GM12878 (cell line): ENCODE measurements at regions not wholly inside any gene's neighbourhood (a gene's known extent, or its start where the extent isn't known, plus 50 kb on each side); places are given as distances from the start of the nearest gene placed in this dataset.

Experiments used
- ATAC-seq: fragments of 200-7000 bp; cut with Tn5 transposase; 3 replicates; pipeline ENCODE4 v1.9.1; 2020; ENCODE audit warnings: mild to moderate bottlenecking, moderate library complexity
- BruUV-seq: library from RNA; stranded (reverse); fragments of 400-500 nt; replicated peaks from 2 replicates; lab custom pipeline; 2021; lab: Mats Ljungman, UMichigan
- CTCF ChIA-PET: fragments of 300-600 bp; sonication (Branson Sonifier 250); formaldehyde crosslinking; extraction: SDS; loops from one replicate; lab custom pipeline; 2021; ENCODE audit warnings: inconsistent platforms; lab: Yijun Ruan, JAX
- POLR2A ChIA-PET: fragments of 350-600 bp; formaldehyde crosslinking; extraction: SDS; loops from one replicate; lab custom pipeline; 2021; ENCODE audit warnings: inconsistent platforms; lab: Charles Lee
- RAD21 ChIA-PET: fragments of 300-600 bp; sonication (Branson Sonifier 250); formaldehyde crosslinking; loops from one replicate; lab custom pipeline; 2023; ENCODE audit warnings: antibody characterized with exemption; ENCODE audit not compliant: unreplicated experiment; lab: Charles Lee
- SMC1A ChIA-PET: fragments of 300-600 bp; sonication (Branson Sonifier 250); formaldehyde crosslinking; loops from one replicate; lab custom pipeline; 2023; ENCODE audit not compliant: unreplicated experiment, uncharacterized antibody; lab: Charles Lee
- DNase-seq: peaks from one replicate; pipeline ENCODE4 v3.0.0-alpha.2; 2011; ENCODE audit warnings: low read depth, low spot score
- FAIRE-seq: peaks from 3 replicates; lab custom pipeline; 2011; peaks lifted over from hg19 to GRCh38; lab: Jason Lieb, UNC
- H2AFZ ChIP-seq: 2 replicates; pipeline ENCODE4 v1.6.0; 2011; ENCODE audit warnings: low read depth, low read length, control low read depth; ENCODE audit not compliant: control insufficient read depth
- H3K27ac ChIP-seq: 2 replicates; pipeline ENCODE4 v1.5.1; 2011; ENCODE audit warnings: control low read depth; ENCODE audit not compliant: control insufficient read depth, insufficient read depth
- H3K27me3 ChIP-seq, 2 experiments: replicated peaks in 1 of 2; 2 replicates each; pipeline versions ENCODE4 v1.6.0 to v1.6.1; 2011; ENCODE audit warnings: low read length in 1 of 2; ENCODE audit not compliant: control insufficient read depth in 2 of 2, insufficient read depth in 2 of 2
- H3K36me3 ChIP-seq, 2 experiments: 2 replicates each; pipeline ENCODE4 v1.5.1; 2011; ENCODE audit warnings: low read length in 1 of 2; ENCODE audit not compliant: control insufficient read depth in 2 of 2, insufficient read depth in 2 of 2
- H3K4me1 ChIP-seq: 2 replicates; pipeline ENCODE4 v1.6.1; 2011; ENCODE audit warnings: mild to moderate bottlenecking, low read length, moderate library complexity, mixed read lengths; ENCODE audit not compliant: control insufficient read depth, insufficient read depth
- H3K4me2 ChIP-seq: 2 replicates; pipeline ENCODE4 v1.6.0; 2011; ENCODE audit warnings: control low read depth; ENCODE audit not compliant: control insufficient read depth, insufficient read depth
- H3K4me3 ChIP-seq: fragments of 200-600 bp; sonication (generic); 2 replicates; pipeline ENCODE4 v1.5.1; 2016
- H3K79me2 ChIP-seq: 2 replicates; pipeline ENCODE4 v1.6.0; 2011; ENCODE audit warnings: low read length; ENCODE audit not compliant: control insufficient read depth, insufficient read depth
- H3K9ac ChIP-seq: 2 replicates; pipeline ENCODE4 v1.8.0; 2011; ENCODE audit warnings: low read length, control low read depth, mixed read lengths; ENCODE audit not compliant: control insufficient read depth, insufficient read depth
- H3K9me3 ChIP-seq: replicated peaks from 3 replicates; pipeline ENCODE4 v1.5.1; 2011; ENCODE audit warnings: mild to moderate bottlenecking, low read length; ENCODE audit not compliant: control insufficient read depth, insufficient read depth
- H4K20me1 ChIP-seq: 2 replicates; pipeline ENCODE4 v1.6.0; 2011; ENCODE audit not compliant: control insufficient read depth, insufficient read depth
- BCLAF1 ChIP-seq: fragments of 450-650 bp; IDR thresholded peaks from 2 replicates; pipeline ENCODE4 v1.6.1; 2017; ENCODE audit warnings: antibody characterized with exemption, mild to moderate bottlenecking, moderate library complexity
- EED ChIP-seq: sonication (generic); IDR thresholded peaks from 2 replicates; pipeline ENCODE4 v1.6.1; 2016; ENCODE audit warnings: antibody characterized with exemption, low read depth
- EGR1 ChIP-seq, 2 experiments: IDR thresholded peaks; 1 replicate in 1 of 2; 2 replicates in 1 of 2; pipeline ENCODE4 v1.6.1; 2011 to 2012; ENCODE audit warnings: low read depth in 2 of 2, low read length in 2 of 2, borderline replicate concordance in 1 of 2, mild to moderate bottlenecking in 1 of 2, moderate library complexity in 1 of 2
- GATAD2B ChIP-seq: fragments of 450-650 bp; conservative IDR thresholded peaks from 2 replicates; pipeline ENCODE4 v1.6.1; 2017; ENCODE audit warnings: low read depth, mild to moderate bottlenecking, moderate library complexity
- HSF1 ChIP-seq: fragments of 150-350 bp; IDR thresholded peaks from 2 replicates; pipeline ENCODE4 v1.6.1; 2014; ENCODE audit warnings: mild to moderate bottlenecking, low read depth, low read length
- LARP7 ChIP-seq: fragments of 450-650 bp; IDR thresholded peaks from 2 replicates; pipeline ENCODE4 v1.6.1; 2017; ENCODE audit warnings: mild to moderate bottlenecking
- MEF2B ChIP-seq: fragments of 450-650 bp; IDR thresholded peaks from 2 replicates; pipeline ENCODE4 v1.6.1; 2018; ENCODE audit warnings: mild to moderate bottlenecking, moderate library complexity; ENCODE audit not compliant: partially characterized antibody, poor library complexity, severe bottlenecking
- MYB ChIP-seq: fragments of 150-350 bp; IDR thresholded peaks from 2 replicates; pipeline ENCODE4 v1.6.1; 2014; ENCODE audit warnings: mild to moderate bottlenecking, low read depth, low read length, borderline replicate concordance
- NR2C2 ChIP-seq: IDR thresholded peaks from 2 replicates; pipeline ENCODE4 v1.6.1; 2011; ENCODE audit warnings: borderline replicate concordance, low read depth; ENCODE audit not compliant: control insufficient read depth, insufficient read length
- NR2F1 ChIP-seq: fragments of 450-650 bp; conservative IDR thresholded peaks from 2 replicates; pipeline ENCODE4 v1.6.1; 2017; ENCODE audit warnings: mild to moderate bottlenecking
- NRF1 ChIP-seq: conservative IDR thresholded peaks from 2 replicates; pipeline ENCODE4 v1.6.1; 2011; ENCODE audit warnings: mild to moderate bottlenecking, low read depth, low read length, improper control_type of control experiment
- POLR2A ChIP-seq: IDR thresholded peaks from 2 replicates; pipeline ENCODE4 v1.6.1; 2011; ENCODE audit warnings: low read depth, mild to moderate bottlenecking, low read length
- RBBP5 ChIP-seq: fragments of 200-600 bp; sonication (generic); conservative IDR thresholded peaks from 2 replicates; pipeline ENCODE4 v1.6.1; 2016
- SREBF1 ChIP-seq: IDR thresholded peaks from 2 replicates; pipeline ENCODE4 v1.6.1; 2012; ENCODE audit warnings: mild to moderate bottlenecking, low read length
- SUZ12 ChIP-seq: fragments of 200-600 bp; sonication (generic); IDR thresholded peaks from one replicate; pipeline ENCODE4 v1.6.1; 2018; ENCODE audit warnings: antibody characterized with exemption, mild to moderate bottlenecking; ENCODE audit not compliant: unreplicated experiment
- YBX1 ChIP-seq: fragments of 450-650 bp; IDR thresholded peaks from 2 replicates; pipeline ENCODE4 v1.6.1; 2016; ENCODE audit warnings: antibody characterized with exemption
- ZNF274 ChIP-seq: IDR thresholded peaks from one replicate; pipeline ENCODE4 v1.8.0; 2011; ENCODE audit not compliant: insufficient read length, insufficient read depth
- WGBS: methylation state at CpG from one replicate; pipeline ENCODE4 v1.1.6; 2016; ENCODE audit warnings: low lambda C conversion rate; ENCODE audit not compliant: insufficient replicate concordance, insufficient coverage; ENCODE audit errors: missing lambda C conversion rate; 5-methylcytosine and 5-hydroxymethylcytosine counted together
- in situ Hi-C: fragments of 300-500 bp; cut with MboI; formaldehyde crosslinking; loops from 9 replicates; pipeline ENCODE4 v1.14.3; 2018; ENCODE audit warnings: mixed read lengths
- intact Hi-C: fragments of 100-400 bp; cut with micrococcal nuclease; formaldehyde crosslinking; loops from one replicate; pipeline ENCODE4 v1.14.2; 2022; ENCODE audit not compliant: unreplicated experiment
- TF ChIP-seq, protein P1 (sequence below): IDR thresholded peaks from 2 replicates; pipeline ENCODE4 v1.6.1; 2012; ENCODE audit warnings: low read depth, low read length, improper control_type of control experiment
- TF ChIP-seq, protein P2 (sequence below): fragments of 150-350 bp; IDR thresholded peaks from 2 replicates; pipeline ENCODE4 v1.6.1; 2016; ENCODE audit warnings: low read depth, low read length

GRCh38 chr17:72456075-72456474 lies 335.3 kb downstream of the SOX9 start:
- ChIA-PET SMC1A (interaction anchor here (0.6 to 1.7 kb wide), 5 partner anchors 22 to 58 kb away, joined by 3 to 7 read pairs (median 3); no protein-coding TSS in a partner anchor), POLR2A (interaction anchor here (0.6 to 2.1 kb wide), 4 partner anchors 11 to 74 kb away, joined by 3 to 5 read pairs (median 4); no protein-coding TSS in a partner anchor), RAD21 (interaction anchor here (0.7 to 1.2 kb wide), 3 partner anchors 9 to 28 kb away, joined by 3 read pairs; no protein-coding TSS in a partner anchor), CTCF (interaction anchor here (0.9 to 2.0 kb wide), 2 partner anchors 14 to 25 kb away, joined by 3 to 5 read pairs; no protein-coding TSS in a partner anchor)
- H3K4me3 ChIP-seq: no peak overlapping the region
- H3K4me1 ChIP-seq: no peaks in the 10 kb centered on the region
- no peaks in the 10 kb centered on the region for H3K36me3 ChIP-seq
- no peak overlapping the region for H3K27ac ChIP-seq
- TF ChIP-seq SREBF1: no peak
- TF ChIP-seq, protein P1, sequence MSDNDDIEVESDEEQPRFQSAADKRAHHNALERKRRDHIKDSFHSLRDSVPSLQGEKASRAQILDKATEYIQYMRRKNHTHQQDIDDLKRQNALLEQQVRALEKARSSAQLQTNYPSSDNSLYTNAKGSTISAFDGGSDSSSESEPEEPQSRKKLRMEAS: no peak
- no peak for TF ChIP-seq SUZ12
- TF ChIP-seq POLR2A: no peak
- no peak for TF ChIP-seq EGR1 (IDR thresholded peaks at IDR 0.05; ENCODE audit: borderline replicate concordance in 1 of 2, low read depth in 2 of 2, low read length in 2 of 2)
- TF ChIP-seq YBX1: no peak
- no peak for TF ChIP-seq RBBP5
- TF ChIP-seq ZNF274: no peak
- TF ChIP-seq HSF1: no peak
- no peak for TF ChIP-seq LARP7
- no peak for TF ChIP-seq NRF1
- no peak for TF ChIP-seq MEF2B
- no peak for TF ChIP-seq GATAD2B
- TF ChIP-seq EED: no peak
- TF ChIP-seq, protein P2, sequence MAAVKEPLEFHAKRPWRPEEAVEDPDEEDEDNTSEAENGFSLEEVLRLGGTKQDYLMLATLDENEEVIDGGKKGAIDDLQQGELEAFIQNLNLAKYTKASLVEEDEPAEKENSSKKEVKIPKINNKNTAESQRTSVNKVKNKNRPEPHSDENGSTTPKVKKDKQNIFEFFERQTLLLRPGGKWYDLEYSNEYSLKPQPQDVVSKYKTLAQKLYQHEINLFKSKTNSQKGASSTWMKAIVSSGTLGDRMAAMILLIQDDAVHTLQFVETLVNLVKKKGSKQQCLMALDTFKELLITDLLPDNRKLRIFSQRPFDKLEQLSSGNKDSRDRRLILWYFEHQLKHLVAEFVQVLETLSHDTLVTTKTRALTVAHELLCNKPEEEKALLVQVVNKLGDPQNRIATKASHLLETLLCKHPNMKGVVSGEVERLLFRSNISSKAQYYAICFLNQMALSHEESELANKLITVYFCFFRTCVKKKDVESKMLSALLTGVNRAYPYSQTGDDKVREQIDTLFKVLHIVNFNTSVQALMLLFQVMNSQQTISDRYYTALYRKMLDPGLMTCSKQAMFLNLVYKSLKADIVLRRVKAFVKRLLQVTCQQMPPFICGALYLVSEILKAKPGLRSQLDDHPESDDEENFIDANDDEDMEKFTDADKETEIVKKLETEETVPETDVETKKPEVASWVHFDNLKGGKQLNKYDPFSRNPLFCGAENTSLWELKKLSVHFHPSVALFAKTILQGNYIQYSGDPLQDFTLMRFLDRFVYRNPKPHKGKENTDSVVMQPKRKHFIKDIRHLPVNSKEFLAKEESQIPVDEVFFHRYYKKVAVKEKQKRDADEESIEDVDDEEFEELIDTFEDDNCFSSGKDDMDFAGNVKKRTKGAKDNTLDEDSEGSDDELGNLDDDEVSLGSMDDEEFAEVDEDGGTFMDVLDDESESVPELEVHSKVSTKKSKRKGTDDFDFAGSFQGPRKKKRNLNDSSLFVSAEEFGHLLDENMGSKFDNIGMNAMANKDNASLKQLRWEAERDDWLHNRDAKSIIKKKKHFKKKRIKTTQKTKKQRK: no peak
- TF ChIP-seq NR2F1: no peak
- TF ChIP-seq NR2C2: no peak
- TF ChIP-seq BCLAF1: no peak
- TF ChIP-seq MYB: no peak
- WGBS: 38% methylated on average over 4 of the region's 4 CpGs
- DNase-seq (no peak), ATAC-seq (no peak), FAIRE-seq (no peak)
- H3K9ac ChIP-seq: no peak overlapping the region
- no peak overlapping the region for H3K4me2 ChIP-seq
- H2AFZ ChIP-seq: no peak overlapping the region
- no peaks in the 10 kb centered on the region for H4K20me1 ChIP-seq
- BruUV-seq: no TSS peak
- in situ Hi-C loops (no loop called here), intact Hi-C loops (no loop called here)
- no peaks in the 10 kb centered on the region for H3K79me2 ChIP-seq
- no peaks in the 10 kb centered on the region; the same call in 2 of the 3 replicates for H3K9me3 ChIP-seq
- no peaks in the 10 kb centered on the region; a peak in 1 of 4 replicates for H3K27me3 ChIP-seq
